ENCODE measurements at regions not wholly inside any gene's neighbourhood (a gene's known extent, or its start where the extent isn't known, plus 50 kb on each side); places are given as distances from the start of the nearest gene placed in this dataset.

DNA sequence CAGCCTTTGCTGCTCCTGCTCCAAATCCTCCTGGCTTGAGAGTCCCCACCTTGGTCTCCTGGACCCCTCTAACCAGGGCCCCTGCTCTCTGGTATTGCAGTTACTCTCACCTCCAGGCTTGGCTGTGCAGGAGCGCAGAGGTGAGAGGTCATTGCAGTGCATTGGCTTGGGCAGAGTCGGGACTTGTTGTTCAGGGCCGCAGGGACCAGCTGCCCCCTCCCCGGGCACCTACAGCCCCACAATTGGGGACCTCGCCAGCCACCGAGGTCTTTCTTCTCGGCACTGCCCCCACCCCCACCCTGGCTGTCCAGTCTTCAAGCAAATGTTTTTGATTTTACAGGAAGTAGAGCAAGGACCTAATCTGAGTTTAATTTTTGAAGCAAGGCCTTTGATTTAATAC, 65.5 kb upstream of the FGF3 start:
- in situ Hi-C loops (cut with HindIII; ENCODE audit: low sequenced_read_pairs), result no loop called here

- in situ Hi-C loops (cut with HindIII; ENCODE audit: low sequenced_read_pairs), result no loop called here
These were observed 68.1 kb upstream of the FGF3 start for GRCh38 chr11:69887330-69887729.

- in situ Hi-C loops (cut with HindIII; ENCODE audit: low sequenced_read_pairs), result no loop called here
These were observed 68.7 kb upstream of the FGF3 start for GRCh38 chr11:69887841-69888427.

- in situ Hi-C loops (cut with HindIII; ENCODE audit: low sequenced_read_pairs), result no loop called here
These were observed 69.4 kb upstream of the FGF3 start for GRCh38 chr11:69888483-69889181.

DNA sequence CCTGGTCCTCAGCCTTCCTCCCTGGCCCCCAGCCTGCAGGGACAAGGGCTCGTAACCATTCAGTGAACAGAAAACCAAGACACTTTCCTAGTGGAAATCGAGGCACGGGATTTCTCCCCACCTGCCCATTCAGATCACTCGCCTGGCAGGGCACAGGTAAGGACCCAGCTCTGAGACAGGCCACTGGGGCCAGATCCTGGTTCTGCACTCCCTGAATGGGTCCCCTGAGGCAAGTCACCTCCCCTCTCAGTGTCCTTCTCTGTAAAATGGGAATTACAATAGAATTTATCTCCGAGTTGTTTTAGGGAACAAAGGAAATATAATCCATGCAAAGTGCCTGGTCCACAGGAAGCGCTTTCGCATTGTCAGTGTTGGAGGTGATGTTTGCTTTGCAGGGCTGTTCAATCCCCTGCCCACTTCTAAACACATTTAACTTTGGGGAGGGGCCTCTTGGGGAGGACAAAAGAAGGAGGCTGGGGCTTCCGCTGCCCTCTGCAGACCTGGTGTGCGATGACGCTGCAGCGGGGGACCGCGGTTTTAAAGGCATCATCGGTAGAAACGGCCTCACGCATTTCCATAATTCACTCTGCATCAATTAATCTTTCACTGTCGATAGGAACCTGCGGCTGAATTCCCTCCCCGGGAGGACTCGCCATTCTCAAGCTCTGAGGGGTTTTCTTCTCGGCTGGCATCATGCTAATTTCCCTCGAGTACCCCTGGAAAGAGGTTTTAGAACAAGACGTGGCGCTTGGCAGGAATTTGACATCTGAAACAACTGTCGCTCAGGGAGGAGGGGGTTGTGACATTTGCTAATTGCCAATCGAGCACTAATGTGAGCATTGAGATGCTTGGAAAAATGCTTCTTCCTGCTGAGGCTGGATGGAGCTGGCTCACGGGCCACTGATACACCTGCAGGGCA, 70.4 kb upstream of the FGF3 start:
- in situ Hi-C loops (cut with HindIII; ENCODE audit: low sequenced_read_pairs), result no loop called here

GRCh38 chr11:69890476-69890875, 71.3 kb upstream of the FGF3 start:
- in situ Hi-C loops (cut with HindIII; ENCODE audit: low sequenced_read_pairs), result no loop called here

- in situ Hi-C loops (cut with HindIII; ENCODE audit: low sequenced_read_pairs), result no loop called here
These were observed 72.4 kb upstream of the FGF3 start for GRCh38 chr11:69891421-69892236.

- in situ Hi-C loops (cut with HindIII; ENCODE audit: low sequenced_read_pairs), result no loop called here
These were observed 73.2 kb upstream of the FGF3 start for GRCh38 chr11:69892237-69892985.

GRCh38 chr11:69892986-69893555, 73.9 kb upstream of the FGF3 start:
- in situ Hi-C loops (cut with HindIII; ENCODE audit: low sequenced_read_pairs), result no loop called here

- in situ Hi-C loops (cut with HindIII; ENCODE audit: low sequenced_read_pairs), result no loop called here
These were observed 74.4 kb upstream of the FGF3 start for GRCh38 chr11:69893631-69894030.

DNA sequence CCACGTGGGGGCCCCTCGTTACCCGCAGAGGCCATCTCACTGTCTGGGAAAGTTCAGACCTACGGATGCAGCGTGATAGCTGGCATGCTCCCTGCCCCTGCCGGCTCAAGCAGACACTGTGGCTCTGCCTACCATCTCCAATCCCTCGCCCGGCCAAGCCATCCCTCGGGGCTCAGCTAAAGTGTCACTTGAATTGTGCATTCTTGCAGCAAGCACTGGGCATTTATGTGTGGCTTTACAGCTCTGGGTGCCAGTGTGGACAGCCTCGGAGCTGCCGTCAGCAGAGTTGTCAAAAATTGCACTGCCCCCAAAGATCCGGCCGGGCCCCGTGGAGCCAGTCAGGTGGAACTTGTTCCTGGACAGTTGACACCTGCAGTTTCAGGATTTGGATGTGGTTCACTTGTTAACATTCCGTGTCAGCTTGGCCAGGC, 75.0 kb upstream of the FGF3 start:
- in situ Hi-C loops (cut with HindIII; ENCODE audit: low sequenced_read_pairs), result no loop called here

GRCh38 chr11:69894648-69895047, 75.4 kb upstream of the FGF3 start:
- in situ Hi-C loops (cut with HindIII; ENCODE audit: low sequenced_read_pairs), result no loop called here

DNA sequence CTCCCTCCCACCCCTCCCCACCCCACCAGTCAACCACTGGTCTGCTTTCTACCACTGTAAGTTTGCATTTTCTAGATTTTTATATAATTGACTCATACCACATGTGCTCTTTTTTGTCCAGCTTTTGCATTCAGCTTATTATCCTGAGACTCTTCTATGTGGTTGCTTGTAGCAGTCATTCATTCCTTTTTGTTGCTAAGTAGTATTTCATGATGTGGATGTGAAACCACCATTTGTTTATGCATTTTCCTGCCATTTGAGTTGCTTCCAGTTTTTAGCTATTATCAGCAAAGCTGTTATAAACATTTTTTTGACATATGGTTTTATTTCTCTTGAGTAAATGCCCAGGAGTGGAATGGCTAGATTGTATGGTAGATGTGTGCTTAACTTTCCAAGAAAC, 77.0 kb upstream of the FGF3 start:
- in situ Hi-C loops (cut with HindIII; ENCODE audit: low sequenced_read_pairs), result no loop called here

DNA sequence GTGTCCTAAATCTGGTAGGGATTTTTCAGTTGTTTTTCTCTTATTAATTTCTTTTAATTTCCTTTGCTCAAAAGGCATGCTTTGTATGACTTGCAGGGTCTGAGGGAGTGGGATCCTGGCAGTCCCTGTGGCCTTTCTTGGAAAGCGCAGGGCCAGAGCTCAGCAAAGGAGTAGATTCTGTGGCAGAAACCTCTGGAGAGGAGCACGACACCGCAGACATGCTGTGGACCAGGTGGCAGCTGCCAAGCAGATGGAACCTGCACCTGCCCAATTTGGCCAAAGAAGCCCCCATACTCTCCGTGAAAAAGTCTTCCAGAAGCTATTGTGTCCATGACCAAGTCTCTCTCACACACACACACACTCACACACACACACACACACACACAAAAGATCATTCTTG, 78.9 kb upstream of the FGF3 start:
- in situ Hi-C loops (cut with HindIII; ENCODE audit: low sequenced_read_pairs), result no loop called here

DNA sequence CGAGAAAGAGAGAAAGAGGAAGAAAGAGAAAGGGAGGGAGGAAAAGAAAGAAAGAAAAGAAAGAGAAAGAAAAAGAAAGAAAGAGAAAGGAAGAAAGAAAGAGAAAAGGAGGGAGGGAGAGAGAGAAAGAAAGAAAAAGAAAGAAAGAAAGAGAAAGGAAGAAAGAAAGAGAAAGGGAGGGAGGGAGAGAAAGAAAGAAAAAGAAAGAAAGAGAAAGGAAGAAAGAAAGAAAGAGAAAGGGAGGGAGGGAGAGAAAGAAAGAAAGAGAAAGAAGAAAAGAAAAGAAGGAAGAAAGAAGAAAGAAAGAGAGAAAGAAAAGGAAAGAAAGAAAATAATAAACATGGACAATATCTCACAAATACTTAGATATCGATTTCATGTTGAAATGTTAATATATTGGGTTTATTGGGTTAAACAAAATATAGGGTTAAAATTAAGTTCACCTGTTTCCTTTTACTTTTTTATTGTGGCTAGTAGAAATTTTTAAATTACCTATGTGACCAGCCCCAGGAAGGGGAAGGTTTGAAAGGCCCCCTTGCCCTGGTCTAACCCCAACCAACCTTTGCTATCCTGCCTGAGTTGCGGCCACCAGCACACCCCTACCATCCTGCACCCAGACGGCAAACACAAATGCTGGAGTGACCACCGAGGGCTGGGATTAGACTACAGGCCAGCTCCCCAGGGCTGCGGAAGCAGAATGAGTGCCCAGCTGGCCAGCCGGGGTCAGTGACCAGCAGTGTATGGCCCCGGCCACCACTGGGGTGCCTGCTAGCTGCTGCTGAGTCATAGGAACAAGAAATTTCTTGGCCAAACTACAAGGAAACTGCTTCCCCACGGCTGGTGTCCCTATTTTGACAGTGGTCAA, 81.0 kb upstream of the FGF3 start:
- in situ Hi-C loops (cut with HindIII; ENCODE audit: low sequenced_read_pairs), result loop anchor here (5.0 kb wide), 1 partner anchor 57 kb away; no protein-coding TSS in a partner anchor

- in situ Hi-C loops (cut with HindIII; ENCODE audit: low sequenced_read_pairs), result loop anchor here (5.0 kb wide), 1 partner anchor 56 kb away; no protein-coding TSS in a partner anchor
These were observed 81.6 kb upstream of the FGF3 start for GRCh38 chr11:69900822-69901302.

GRCh38 chr11:69902337-69902736, 83.1 kb upstream of the FGF3 start:
- in situ Hi-C loops (cut with HindIII; ENCODE audit: low sequenced_read_pairs), result loop anchor here (5.0 kb wide), 1 partner anchor 55 kb away; no protein-coding TSS in a partner anchor

GRCh38 chr11:69903211-69903610, 84.0 kb upstream of the FGF3 start:
- in situ Hi-C loops (cut with HindIII; ENCODE audit: low sequenced_read_pairs), result loop anchor here (5.0 kb wide), 1 partner anchor 54 kb away; no protein-coding TSS in a partner anchor

Data from endothelial cell of hepatic sinusoid (primary cell).